Activated gamma-delta T cell treated with anti-CD3 and anti-CD28 coated beads, Interleukin-2, amount 50 U/mL, for 16 hours (primary cell): ENCODE measurements at regions not wholly inside any gene's neighbourhood (a gene's known extent, or its start where the extent isn't known, plus 50 kb on each side); places are given as distances from the start of the nearest gene placed in this dataset.

Experiments used
- DNase-seq: peaks from one replicate; pipeline ENCODE4 v3.0.0-alpha.2; 2020; ENCODE audit warnings: low read depth

- no peak for DNase-seq
Observed at GRCh38 chr14:96638041-96638855, 136.1 kb downstream of the PAPOLA start.

DNA sequence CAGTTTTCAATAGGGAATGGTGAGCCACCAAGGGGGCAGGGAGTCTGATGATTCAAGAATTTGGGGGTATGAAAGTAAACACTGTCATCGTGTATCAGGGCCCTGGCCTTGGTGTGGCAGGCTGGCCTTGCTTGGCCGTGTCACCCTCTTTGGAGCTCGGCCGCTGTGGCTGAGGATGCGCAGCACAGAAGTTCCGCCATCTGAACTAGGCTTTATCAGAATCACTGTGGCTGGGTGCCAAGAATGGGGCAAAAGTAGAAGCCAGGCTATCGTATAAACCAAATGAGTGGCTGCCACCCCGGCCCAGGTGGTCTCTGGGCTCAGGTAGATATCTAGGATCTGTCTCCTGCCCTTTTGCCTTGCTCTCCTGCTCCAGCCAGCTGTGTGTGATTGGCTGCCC is 137.4 kb downstream of the PAPOLA start:
- no peak for DNase-seq

DNA sequence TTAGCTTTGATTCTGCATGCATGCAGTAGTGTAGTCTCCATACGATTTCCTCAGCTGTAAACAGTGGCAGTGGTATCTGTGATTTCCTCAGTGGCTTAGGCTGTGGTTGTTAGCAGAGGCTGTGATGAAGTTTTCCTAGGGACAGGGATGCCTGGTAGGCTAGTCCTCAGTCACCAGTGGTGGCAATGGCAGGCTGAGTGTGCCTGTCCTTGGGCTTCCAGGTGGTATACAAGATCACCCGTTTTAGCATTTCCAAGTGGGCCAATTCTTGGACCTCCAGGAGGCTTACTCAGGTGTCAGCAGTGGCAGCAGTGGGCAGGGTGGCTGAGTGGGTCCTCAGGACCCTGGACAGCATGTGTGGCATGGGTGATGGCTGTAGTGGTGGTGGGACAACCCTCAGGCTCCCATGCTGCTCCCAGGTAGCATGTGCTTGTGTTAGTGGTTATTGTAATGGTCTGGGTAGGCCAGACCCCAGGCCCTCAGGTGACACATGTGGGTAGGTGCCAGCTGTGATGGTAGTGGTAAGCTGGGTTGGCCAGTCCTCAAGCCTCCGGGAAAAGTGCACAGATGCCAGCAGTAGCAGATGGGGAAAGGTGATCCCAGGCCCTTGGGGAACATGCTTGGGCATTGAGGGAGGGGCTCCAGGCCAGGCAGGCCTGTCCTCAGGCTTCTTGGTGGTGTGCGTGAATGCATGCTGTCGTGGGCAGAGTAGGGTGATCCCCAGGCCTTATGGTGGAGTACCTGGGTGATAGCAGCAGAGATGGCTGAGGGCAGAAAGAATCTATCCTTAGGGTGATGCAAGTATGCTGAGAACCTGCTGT is 146.5 kb downstream of the PAPOLA start:
- no peak for DNase-seq

GRCh38 chr14:96649327-96649601 is 147.1 kb downstream of the PAPOLA start:
- DNase-seq = no peak

DNA sequence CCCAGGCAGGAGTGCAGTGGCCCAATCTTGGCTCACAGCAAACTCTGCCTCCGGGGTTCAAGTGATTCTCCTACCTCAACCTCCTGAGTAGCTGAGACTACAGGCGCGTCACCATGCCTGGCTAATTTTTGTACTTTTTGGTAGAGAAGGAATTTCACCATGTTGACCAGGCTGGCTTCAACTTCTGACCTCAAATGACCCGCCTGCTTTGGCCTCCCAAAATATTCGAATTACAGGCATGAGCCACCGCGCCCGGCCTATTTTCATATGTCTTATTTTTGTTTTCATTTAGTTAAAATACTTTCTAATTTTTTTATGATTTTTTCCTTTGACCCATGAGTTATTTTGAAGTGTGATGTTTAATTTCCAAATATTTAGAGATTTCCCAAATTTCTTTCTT is 143.6 kb upstream of the VRK1 start:
- DNase-seq = no peak

DNA sequence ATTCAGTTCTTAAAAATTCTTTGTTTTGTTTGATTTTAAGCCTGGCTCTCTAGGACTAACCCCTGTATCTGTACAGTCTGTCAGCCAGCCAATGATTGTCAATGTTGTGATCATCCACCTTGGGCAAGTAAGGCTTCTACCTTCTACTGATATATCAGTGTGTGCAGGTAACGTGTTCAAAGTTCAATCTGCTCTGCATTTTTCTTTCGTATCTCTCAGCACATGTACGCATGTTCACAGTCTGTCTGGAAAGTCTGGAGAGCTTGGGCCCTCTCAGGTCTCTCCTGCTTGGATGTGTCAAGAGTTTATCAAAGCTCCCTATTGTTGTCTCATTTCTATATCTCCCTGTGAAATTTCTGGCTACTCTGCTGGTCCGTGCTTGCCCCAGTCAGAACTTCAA is 138.6 kb upstream of the VRK1 start:
- no peak for DNase-seq

GRCh38 chr14:96660123-96660522 is 137.1 kb upstream of the VRK1 start:
- no peak for DNase-seq

- DNase-seq = no peak
Observed at GRCh38 chr14:96660667-96661066, 136.5 kb upstream of the VRK1 start.

- DNase-seq = no peak
Observed at GRCh38 chr14:96661244-96661969, 135.8 kb upstream of the VRK1 start.

GRCh38 chr14:96662116-96662970 is 134.8 kb upstream of the VRK1 start:
- DNase-seq = no peak

GRCh38 chr14:96663076-96663475 is 134.1 kb upstream of the VRK1 start:
- DNase-seq = no peak

DNA sequence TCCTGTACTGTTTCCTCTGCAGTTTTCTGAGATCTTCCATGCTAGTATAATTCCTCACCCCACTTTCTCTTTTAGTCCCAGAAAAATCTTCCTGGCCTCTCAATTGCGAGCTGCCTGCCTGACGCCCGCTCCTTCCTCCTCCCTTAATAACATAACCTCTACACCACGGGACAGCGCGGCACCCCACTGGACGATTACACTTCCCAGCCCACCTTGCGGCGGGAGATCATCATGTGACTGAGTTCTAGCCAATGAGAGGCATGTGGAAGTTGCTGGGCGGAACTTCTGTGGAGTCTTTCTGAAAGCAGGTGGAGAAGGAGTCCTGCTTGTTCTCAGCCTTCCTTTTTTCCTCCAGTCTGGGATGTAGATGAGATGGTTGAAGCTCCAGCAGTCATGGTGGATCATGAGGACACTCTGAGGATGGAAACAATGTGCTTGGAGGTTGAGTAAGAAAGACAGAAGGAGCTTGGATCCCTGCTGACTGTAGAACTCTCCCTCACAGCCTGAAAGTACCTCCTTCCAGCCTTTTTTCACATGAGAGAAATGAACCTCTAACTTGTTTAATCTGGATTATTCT is 133.6 kb upstream of the VRK1 start:
- DNase-seq = no peak

DNA sequence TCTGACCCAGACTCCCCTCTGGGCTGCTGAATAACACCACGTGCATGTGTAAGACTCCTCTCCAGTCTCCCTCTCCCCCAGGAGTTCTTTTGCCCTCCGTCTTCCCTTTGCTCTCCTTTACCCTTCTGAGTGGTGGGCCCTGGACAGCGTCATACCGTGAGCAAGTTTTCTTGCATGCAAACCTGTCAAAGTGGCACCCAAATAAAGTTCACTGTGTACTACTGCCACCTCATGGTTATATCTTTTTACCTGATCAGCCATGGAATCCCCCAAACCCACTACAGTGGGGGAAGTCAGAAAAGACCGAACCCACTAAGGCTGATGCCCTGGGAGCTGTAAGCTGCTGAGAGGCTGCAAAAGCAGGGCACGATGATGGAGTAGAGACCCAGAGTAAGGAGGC is 131.1 kb upstream of the VRK1 start:
- DNase-seq = no peak

DNA sequence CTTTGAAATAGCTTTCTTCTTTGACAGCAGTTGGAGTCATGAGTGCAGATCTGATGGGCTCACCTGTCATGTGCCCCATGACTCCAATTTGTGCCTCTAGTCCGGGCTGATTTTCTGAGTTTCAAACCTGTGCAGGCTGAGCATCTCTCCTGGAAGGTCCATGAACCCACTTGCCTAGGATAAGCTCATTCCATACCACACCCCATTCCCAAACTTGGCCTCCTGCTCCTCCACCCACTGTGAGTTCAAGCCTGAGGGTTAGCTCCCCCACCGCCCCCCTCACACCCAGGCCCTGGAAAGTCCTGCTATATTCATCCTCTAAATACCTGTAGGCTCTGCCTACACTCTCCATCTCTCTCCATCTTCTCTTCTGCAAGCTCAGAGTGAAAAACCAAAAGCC is 126.8 kb upstream of the VRK1 start:
- no peak for DNase-seq

GRCh38 chr14:96671218-96671617 is 126.0 kb upstream of the VRK1 start:
- DNase-seq = no peak

GRCh38 chr14:96673706-96674105 is 123.5 kb upstream of the VRK1 start:
- DNase-seq = no peak

- no peak for DNase-seq
Observed at GRCh38 chr14:96674121-96674520, 123.1 kb upstream of the VRK1 start.

DNA sequence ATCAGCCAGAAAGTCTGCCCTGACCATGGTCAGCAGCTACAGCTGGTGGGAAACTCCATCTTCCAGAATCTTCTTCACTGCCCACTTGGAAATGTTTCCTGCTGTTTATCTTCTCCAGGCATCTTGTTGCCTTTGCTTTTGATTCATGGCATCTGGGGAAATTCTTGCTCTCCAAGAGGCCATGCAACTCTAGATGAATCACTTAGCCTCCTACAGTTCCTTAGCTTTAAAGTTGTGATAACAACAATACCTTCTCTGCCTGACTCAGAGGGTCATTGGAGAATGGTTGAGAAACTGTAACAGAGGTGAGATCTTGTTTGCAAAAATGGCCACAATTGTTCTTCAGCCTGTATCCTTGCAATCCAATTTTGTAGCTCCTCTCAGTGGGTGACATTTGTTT is 121.0 kb upstream of the VRK1 start:
- no peak for DNase-seq

DNA sequence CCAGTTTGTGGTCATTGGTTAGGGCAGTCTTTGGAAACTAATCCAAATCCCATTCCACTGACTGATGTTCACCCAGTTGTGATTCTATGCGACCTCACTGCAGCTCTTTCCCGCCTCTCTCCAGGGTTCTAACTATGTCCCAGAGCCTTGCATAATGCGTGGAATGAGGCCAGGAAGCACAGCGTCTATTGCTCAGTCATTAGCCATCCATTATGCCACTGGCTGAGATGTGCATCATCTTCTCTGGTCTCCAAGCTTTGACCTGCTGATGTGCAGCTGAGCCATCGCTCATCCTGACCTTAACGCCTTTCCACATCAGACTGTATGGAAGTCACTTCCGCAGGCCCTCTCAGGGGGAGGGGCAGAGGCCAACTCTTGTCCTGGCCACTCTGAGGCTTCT is 115.4 kb upstream of the VRK1 start:
- no peak for DNase-seq

- no peak for DNase-seq
Observed at GRCh38 chr14:96682401-96682800, 114.8 kb upstream of the VRK1 start.

DNA sequence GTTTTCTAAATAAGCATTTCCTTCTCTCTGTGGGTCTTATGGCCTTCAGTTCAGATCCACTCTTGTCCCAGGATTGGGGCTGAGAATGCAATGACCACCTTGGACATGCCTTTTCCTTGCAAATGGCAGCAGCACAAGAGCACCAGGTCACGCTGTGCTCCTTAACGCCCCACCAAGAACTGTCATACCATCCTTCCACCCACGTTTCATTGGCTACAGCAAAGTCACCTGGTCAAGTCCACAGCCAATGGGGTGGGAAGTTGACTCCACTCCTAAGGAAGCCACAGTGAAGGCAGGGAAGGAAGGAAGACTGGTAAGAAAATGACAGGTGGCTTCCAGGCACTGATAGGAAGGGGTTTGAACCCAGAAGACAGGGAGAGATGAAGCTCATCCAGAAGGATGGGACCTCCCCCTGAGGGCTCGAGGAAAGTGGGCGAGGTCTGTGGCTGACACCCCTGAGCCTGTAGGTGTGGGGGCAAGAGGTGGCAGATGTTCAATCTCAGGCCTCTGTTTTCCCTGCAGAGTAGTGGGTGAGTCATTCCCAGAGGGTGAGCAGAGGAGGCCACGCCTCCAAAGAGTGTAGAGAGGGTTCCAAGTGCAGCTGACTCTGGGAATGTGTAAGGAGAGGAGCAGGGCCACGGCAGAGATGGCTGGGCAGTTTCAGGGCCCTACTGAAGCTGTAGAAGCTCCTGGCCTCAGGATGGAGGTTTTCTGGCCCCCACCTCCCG is 113.5 kb upstream of the VRK1 start:
- DNase-seq = no peak
